ENCODE measurements at regions not wholly inside any gene's neighbourhood (a gene's known extent, or its start where the extent isn't known, plus 50 kb on each side); places are given as distances from the start of the nearest gene placed in this dataset.
"Not testable (repeated sequence)": the region's sequence is repeated elsewhere in the genome, so short reads cannot be mapped to it uniquely, and the experiment has no call there.

DNA sequence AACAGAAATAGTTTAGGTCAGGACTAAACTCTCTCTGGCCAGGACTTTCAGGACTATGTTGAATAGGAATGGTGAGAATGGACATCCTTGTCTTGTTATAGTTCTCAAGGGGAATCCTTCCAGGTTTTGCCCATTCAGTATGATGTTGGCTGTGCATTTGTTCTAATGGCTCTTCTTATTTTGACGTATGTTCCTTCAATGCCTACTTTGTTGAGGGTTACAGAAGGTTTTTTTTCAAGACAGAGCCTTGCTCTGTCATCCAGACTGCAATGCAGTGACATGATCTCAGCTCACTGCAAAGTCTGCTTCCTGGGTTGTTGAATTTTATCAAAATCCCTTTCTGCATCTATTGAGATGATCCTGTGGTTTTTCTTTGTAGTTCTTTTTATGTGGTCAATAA lies 79.5 kb upstream of the NID2 start:
- no peak overlapping the region for H3K4me3 ChIP-seq (ENCODE audit: low read depth, low read length)
- TF ChIP-seq, protein P1, sequence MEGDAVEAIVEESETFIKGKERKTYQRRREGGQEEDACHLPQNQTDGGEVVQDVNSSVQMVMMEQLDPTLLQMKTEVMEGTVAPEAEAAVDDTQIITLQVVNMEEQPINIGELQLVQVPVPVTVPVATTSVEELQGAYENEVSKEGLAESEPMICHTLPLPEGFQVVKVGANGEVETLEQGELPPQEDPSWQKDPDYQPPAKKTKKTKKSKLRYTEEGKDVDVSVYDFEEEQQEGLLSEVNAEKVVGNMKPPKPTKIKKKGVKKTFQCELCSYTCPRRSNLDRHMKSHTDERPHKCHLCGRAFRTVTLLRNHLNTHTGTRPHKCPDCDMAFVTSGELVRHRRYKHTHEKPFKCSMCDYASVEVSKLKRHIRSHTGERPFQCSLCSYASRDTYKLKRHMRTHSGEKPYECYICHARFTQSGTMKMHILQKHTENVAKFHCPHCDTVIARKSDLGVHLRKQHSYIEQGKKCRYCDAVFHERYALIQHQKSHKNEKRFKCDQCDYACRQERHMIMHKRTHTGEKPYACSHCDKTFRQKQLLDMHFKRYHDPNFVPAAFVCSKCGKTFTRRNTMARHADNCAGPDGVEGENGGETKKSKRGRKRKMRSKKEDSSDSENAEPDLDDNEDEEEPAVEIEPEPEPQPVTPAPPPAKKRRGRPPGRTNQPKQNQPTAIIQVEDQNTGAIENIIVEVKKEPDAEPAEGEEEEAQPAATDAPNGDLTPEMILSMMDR (IDR thresholded peaks at IDR 0.05; ENCODE audit: control insufficient read depth, extremely low read depth, insufficient read depth): no peak
- no peak for DNase-seq (ENCODE audit: low read depth)

DNA sequence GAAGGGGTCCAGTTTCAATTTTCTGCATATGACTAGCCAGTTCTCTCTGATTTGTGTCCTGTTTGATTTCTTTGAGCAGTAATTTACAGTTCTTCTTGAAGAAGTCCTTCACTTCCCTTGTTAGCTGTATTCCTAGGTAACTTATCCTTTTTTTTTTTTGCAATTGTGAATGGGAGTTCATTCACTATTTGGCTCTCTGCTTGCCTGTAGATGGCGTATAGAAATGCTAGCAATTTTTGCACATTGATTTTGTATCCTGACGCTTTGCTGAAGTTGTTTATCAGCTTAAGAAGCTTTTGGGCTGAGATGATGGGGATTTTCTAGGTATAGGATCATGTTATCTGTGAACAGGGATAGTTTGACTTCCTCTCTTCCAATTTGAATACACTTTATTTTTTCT lies 77.6 kb upstream of the NID2 start:
- DNase-seq (ENCODE audit: low read depth): no peak
- TF ChIP-seq, protein P1 (IDR thresholded peaks at IDR 0.05; ENCODE audit: control insufficient read depth, extremely low read depth, insufficient read depth): 0 out of 2 replicates have a peak, but pooled peaks have one; percentile 20
- no peak overlapping the region for H3K4me3 ChIP-seq (ENCODE audit: low read depth, low read length)

DNA sequence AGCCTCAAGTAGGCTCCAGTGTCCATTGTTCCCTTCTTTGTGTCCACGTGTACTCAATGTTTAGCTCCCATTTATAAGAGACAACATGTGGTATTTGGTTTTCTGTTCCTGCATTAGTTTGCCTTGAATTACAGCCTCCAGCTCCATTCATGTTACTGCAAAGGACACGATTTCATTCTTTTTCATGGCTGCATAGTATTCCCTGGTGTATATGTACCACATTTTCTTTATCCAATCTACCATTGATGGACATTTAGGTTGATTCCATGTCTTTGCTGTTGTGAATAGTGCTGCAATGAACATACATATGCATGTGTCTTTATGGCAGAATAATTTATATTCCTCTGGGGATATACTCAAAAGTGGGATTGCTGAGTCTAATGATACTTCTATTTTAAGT lies 75.2 kb upstream of the NID2 start:
- H3K4me3 ChIP-seq (ENCODE audit: low read depth, low read length); DNase-seq (ENCODE audit: low read depth): not testable (repeated sequence)

DNA sequence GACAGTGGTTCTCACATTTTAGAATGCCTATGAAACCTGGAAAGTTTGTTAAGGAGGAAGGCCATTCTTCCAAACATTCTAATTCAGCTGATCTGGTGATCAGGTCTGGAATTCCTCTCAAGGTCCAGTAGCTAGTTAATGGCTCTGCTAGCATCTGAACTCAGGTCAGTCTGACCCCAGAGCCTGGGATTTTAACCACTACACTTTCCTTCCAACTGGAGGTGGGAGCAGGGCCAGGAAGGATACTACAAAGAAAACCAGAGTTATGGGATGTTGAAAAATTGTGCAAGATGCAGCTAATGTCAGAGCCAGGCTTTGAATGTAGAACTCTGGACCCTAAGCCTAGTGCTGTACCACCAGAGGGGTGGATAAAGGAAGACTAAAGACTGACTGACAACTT lies 73.6 kb upstream of the NID2 start:
- TF ChIP-seq, protein P1 (IDR thresholded peaks at IDR 0.05; ENCODE audit: control insufficient read depth, extremely low read depth, insufficient read depth): no peak

DNA sequence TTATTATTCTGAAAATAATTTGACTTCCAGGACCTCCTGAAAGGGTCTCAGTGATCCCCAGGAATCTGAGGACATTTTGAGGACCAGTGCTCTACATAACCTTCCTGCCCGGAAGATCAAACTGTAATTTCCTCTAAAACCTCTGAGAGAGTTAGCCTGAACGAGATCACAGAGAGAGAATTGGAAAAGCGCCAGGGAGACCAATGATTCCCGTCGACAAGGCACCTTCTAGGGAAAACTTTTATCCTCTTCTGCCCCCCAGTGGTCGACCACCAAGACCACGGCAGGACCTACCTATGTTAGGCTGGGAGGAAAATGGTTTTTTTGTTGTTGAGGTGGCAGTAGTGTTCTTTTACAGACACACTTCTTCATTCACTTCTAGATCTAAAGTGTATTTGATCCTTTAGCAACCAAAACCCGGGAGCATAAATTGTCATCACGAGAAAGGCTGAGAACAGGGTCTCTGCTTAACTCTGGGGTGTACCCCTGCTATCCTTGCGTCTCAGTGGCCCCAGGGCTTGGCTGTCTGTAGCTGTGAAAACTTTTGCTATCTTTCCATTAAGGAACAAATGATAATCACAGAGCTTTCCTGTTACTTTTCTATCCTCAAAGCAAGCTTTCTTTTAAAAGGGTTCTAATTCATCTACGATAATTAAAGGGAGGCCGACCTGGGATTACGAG lies 62.9 kb upstream of the NID2 start:
- TF ChIP-seq, protein P1 (IDR thresholded peaks at IDR 0.05; ENCODE audit: control insufficient read depth, extremely low read depth, insufficient read depth): peak; percentile 71
- no peak overlapping the region for H3K4me3 ChIP-seq (ENCODE audit: low read depth, low read length)
- DNase-seq (ENCODE audit: low read depth): peak; percentile 52

More for the DNA sequence above, 73.6 kb upstream of the NID2 start:
- DNase-seq (ENCODE audit: low read depth): no peak
- no peak overlapping the region for H3K4me3 ChIP-seq (ENCODE audit: low read depth, low read length)

DNA sequence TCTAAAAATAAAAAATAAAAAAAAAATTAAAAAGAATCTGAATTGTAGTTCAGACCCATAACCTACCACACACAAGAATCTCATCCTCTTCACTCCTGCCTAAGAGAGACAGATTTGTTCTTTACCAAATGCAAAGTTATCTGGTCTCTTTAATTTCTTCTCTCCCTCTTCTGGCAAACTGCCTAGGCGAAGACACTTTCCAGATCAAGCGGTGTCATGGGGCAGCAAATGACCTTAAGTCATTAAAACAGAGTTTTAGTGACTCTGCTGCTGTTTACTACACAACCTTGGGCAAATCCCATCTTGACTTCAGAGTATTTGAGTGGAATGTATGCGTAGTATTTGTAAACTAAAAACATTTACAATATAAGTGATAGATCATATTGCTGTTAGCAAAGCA lies 60.9 kb upstream of the NID2 start:
- H3K4me3 ChIP-seq (ENCODE audit: low read depth, low read length): no peak overlapping the region
- no peak for DNase-seq (ENCODE audit: low read depth)
- TF ChIP-seq, protein P1 (IDR thresholded peaks at IDR 0.05; ENCODE audit: control insufficient read depth, extremely low read depth, insufficient read depth): no peak

DNA sequence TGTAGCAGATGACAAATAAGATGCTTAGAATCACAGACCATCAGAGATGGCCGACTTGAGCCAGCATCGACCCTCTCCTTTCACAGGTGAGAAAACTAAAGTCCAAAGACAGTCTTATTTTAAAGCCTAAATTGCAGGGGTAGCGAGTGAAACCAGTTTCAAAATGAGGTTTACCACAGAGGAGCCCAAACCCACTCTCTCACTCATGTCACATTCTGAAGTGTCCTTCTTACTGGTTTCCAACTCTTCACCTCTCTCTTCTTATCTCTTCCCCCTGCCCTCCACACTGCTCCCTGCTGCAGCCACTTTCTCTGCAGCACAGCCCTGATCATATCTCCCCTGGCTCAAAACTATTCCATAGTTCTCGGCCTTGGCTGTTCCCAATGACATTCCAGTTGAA lies 57.0 kb upstream of the NID2 start:
- no peak overlapping the region for H3K4me3 ChIP-seq (ENCODE audit: low read depth, low read length)
- TF ChIP-seq, protein P1 (IDR thresholded peaks at IDR 0.05; ENCODE audit: control insufficient read depth, extremely low read depth, insufficient read depth): no peak
- no peak for DNase-seq (ENCODE audit: low read depth)
